ENCODE measurements at regions not wholly inside any gene's neighbourhood (a gene's known extent, or its start where the extent isn't known, plus 50 kb on each side); places are given as distances from the start of the nearest gene placed in this dataset.

DNA sequence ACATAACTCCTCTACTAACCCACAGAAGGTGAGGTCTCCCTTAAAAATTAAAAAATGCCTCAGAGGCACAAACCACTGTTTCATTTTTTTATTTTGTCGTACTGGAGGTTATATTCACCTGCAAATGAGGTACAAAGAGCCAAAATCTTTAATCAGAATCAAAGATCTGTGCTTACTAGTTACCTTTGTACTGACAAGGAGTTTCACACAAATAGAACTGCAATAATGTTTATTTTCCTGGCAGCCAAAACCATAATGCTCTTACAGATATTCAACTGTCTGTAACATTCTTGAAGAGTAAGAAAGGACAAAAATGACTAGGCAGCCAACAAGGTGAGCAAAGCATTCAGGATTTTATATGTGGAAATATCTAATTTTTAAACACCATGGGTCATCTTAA is 105.1 kb upstream of the NOL4 start:
- TF ChIP-seq POLR2A (IDR thresholded peaks at IDR 0.05; ENCODE audit: control extremely low read depth in 1 of 2, low read depth in 2 of 2, low read length in 2 of 2) (no peak), MAFK (IDR thresholded peaks at IDR 0.05; ENCODE audit: low read depth, low read length) (no peak), CEBPB (IDR thresholded peaks at IDR 0.05; ENCODE audit: low read depth, low read length) (no peak), YY1 (IDR thresholded peaks at IDR 0.05; ENCODE audit: low read depth, low read length) (no peak)
- TF ChIP-seq, protein P1, sequence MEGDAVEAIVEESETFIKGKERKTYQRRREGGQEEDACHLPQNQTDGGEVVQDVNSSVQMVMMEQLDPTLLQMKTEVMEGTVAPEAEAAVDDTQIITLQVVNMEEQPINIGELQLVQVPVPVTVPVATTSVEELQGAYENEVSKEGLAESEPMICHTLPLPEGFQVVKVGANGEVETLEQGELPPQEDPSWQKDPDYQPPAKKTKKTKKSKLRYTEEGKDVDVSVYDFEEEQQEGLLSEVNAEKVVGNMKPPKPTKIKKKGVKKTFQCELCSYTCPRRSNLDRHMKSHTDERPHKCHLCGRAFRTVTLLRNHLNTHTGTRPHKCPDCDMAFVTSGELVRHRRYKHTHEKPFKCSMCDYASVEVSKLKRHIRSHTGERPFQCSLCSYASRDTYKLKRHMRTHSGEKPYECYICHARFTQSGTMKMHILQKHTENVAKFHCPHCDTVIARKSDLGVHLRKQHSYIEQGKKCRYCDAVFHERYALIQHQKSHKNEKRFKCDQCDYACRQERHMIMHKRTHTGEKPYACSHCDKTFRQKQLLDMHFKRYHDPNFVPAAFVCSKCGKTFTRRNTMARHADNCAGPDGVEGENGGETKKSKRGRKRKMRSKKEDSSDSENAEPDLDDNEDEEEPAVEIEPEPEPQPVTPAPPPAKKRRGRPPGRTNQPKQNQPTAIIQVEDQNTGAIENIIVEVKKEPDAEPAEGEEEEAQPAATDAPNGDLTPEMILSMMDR (IDR thresholded peaks at IDR 0.05; ENCODE audit: control extremely low read depth in 1 of 3, insufficient read depth in 1 of 3, low read depth in 1 of 3, low read length in 3 of 3), result no peak
- TF ChIP-seq, protein P2, sequence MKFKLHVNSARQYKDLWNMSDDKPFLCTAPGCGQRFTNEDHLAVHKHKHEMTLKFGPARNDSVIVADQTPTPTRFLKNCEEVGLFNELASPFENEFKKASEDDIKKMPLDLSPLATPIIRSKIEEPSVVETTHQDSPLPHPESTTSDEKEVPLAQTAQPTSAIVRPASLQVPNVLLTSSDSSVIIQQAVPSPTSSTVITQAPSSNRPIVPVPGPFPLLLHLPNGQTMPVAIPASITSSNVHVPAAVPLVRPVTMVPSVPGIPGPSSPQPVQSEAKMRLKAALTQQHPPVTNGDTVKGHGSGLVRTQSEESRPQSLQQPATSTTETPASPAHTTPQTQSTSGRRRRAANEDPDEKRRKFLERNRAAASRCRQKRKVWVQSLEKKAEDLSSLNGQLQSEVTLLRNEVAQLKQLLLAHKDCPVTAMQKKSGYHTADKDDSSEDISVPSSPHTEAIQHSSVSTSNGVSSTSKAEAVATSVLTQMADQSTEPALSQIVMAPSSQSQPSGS (IDR thresholded peaks at IDR 0.05; ENCODE audit: low read length), result no peak
